ENCODE measurements at regions not wholly inside any gene's neighbourhood (a gene's known extent, or its start where the extent isn't known, plus 50 kb on each side); places are given as distances from the start of the nearest gene placed in this dataset.
"Not testable (repeated sequence)": the region's sequence is repeated elsewhere in the genome, so short reads cannot be mapped to it uniquely, and the experiment has no call there.

- DNase-seq (ENCODE audit: low read depth in 1 of 2, low spot score in 1 of 2), result no peak
These were observed 362.8 kb upstream of the FOXK1 start for GRCh38 chr7:4319280-4319679.

- no peak for DNase-seq (ENCODE audit: low read depth in 1 of 2, low spot score in 1 of 2)
These were observed 356.4 kb upstream of the FOXK1 start for GRCh38 chr7:4325732-4326131.

DNA sequence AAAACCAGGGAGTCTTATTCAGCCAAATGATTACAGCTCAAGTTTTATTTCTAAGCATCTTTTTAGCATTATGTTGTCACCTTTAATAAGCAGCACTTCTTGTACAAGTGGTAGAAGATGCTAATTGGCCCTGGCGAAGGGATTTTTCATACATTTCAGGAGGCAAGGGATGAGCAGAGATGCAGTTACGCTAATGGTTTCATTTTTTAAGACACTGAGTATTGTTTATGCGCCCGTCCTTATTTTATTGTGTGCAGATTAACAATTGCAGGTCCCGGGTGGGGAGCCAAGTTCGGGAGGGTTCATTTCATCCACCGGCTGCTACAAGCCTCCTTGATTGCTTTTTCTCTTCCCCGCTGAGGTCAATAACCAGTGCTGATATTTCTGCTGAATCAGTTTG, 350.4 kb upstream of the FOXK1 start:
- no peak for DNase-seq (ENCODE audit: low read depth in 1 of 2, low spot score in 1 of 2)

GRCh38 chr7:4338556-4338955, 343.5 kb upstream of the FOXK1 start:
- DNase-seq (ENCODE audit: low read depth in 1 of 2, low spot score in 1 of 2), result no peak

DNA sequence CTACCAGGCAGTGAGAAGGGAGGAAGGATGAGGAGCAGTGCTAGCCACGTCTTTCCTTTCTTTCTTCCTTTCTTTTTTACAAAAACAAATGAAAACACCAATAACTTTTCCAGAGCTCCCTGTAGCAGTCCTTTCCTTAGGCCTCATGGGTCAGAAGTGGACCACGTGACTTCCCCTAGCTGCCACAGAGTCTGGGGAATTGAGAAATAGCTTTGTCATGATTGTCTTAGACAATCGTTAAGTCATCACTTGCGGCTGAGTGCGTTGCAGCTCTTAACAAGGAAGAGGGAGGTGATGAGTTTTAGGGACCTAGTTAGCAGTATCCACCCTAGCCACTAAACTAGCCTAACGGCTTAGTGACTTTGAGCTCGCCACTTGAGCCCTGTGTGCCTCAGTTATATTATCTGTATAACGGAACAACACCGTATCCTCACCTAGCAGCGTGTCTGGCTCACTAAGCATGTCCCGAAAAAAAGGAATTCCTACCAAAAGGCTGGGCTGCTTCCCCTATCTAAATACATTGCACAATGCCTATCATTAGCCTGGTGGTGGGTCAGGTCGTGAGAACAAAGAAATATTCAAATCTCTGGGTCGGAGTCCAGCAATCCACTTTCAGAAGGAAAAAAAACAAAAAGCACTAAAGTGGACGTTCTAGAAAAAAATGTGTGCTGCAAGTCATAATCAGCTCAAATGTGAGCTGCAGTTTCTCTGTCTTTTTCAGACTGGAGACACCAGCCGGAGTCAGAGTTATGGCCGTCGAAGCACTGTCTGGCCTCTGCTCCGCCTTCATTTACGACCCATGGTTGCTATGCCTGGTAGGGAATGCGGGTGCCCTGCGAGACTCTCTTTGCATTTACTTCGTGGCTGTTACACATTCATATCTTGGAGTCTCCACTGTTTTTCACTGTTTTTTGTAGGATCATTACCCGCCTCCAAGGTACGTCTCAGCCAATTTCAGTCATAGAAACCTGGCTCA, 338.5 kb upstream of the FOXK1 start:
- no peak for DNase-seq (ENCODE audit: low read depth in 1 of 2, low spot score in 1 of 2)

DNA sequence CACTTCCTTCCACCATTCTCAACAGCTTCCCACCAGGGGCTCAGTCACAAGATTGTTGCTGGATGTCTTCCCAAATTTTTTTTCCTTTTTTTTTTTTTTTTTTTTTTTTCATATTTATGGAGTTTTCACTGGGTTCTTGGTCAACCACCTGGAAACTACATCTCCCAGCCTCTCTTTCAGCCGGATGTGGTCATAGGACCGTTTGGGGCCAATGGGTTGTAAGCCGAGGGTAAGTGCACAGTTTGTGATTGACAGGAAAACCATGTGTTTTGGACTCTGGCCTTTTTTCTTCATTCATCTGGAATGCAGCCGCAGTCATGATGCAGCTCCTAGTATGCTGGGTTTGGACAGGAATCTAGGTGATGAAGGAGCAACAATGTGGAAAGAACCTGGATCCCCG, 337.1 kb upstream of the FOXK1 start:
- DNase-seq (ENCODE audit: low read depth in 1 of 2, low spot score in 1 of 2), result no peak

DNA sequence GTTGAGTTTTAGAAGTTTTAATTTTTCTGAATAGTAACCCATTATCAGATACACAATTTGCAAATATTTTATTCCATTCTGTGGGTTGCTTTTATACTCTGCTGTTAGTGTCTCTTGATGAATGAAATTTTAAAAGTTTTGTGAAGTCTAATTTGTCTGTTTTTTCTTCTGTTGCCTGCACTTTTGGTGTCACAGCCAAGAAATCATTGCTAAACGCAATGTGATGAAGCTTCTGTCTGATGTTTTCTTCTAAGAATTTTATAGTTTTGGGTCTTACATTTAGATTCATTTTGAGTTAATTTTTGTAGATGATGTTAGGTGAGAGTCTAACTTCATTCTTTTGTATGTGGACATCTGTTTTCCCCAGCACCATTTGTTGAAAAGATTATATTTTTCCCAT, 330.0 kb upstream of the FOXK1 start:
- DNase-seq (ENCODE audit: low read depth in 1 of 2, low spot score in 1 of 2), result no peak

GRCh38 chr7:4361774-4362173, 320.3 kb upstream of the FOXK1 start:
- no peak for DNase-seq (ENCODE audit: low read depth in 1 of 2, low spot score in 1 of 2)

DNA sequence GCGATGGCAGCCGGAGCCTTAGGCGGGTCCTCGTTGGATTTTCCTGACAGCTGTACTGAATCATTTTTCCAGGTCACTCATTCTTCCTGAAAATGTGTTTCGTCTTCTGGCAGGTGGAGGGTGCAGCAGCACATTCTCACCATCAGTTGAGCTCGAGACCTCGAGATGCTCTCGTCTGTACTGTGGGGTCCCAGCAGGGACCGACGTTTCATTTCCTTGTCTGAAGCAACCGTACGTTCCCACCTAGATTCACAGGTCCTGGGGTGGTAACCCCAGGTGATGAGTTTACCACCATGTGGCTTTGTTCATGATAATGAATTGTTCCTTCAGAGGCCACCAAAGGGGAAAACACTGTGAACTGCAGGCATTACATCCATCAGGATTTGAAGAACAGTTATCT, 298.5 kb upstream of the FOXK1 start:
- no peak for DNase-seq (ENCODE audit: low read depth in 1 of 2, low spot score in 1 of 2)

DNA sequence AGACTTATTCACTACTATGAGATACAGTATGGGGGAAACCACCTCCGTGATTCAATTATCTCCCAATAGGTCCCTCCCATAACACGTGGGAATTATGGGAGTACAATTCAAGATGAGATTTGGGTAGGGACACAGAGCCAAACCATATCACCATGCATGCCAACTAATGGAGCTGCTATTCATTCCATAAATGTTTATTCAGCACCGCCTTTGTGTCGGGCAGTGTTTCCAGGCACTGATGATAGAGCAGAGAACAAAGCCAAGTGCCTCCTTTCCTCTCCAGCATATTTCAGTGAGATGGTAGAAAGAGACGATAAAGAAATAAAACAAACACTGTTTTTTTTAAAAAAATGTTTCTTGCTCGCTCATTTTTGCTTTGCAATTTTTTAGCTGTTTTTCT, 295.9 kb upstream of the FOXK1 start:
- DNase-seq (ENCODE audit: low read depth in 1 of 2, low spot score in 1 of 2), result no peak

- not testable (repeated sequence) for DNase-seq (ENCODE audit: low read depth in 1 of 2, low spot score in 1 of 2)
These were observed 291.0 kb upstream of the FOXK1 start for GRCh38 chr7:4391103-4391502.

- DNase-seq (ENCODE audit: low read depth in 1 of 2, low spot score in 1 of 2), result no peak
These were observed 287.4 kb upstream of the FOXK1 start for GRCh38 chr7:4394736-4395135.

GRCh38 chr7:4399121-4399520, 283.0 kb upstream of the FOXK1 start:
- no peak for DNase-seq (ENCODE audit: low read depth in 1 of 2, low spot score in 1 of 2)

DNA sequence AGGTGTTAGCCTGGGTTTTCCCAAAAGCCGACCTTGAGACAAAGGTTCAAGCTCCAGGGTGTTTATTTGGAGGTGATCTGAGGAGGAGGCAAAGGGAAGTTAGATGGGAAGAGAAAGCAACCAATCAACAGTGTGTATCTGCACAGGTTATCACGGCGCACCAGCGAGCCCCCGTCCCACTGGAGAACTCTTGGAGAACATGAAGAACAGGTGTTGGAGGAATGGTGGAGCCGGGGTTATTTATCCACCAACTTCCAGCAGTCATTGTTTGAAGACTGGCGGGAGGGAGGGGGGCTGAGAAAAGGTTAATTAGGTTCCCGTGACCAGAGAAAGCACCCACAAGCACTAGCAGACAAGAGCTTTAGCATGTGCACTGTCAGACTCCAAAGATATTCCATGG, 282.5 kb upstream of the FOXK1 start:
- no peak for DNase-seq (ENCODE audit: low read depth in 1 of 2, low spot score in 1 of 2)

DNA sequence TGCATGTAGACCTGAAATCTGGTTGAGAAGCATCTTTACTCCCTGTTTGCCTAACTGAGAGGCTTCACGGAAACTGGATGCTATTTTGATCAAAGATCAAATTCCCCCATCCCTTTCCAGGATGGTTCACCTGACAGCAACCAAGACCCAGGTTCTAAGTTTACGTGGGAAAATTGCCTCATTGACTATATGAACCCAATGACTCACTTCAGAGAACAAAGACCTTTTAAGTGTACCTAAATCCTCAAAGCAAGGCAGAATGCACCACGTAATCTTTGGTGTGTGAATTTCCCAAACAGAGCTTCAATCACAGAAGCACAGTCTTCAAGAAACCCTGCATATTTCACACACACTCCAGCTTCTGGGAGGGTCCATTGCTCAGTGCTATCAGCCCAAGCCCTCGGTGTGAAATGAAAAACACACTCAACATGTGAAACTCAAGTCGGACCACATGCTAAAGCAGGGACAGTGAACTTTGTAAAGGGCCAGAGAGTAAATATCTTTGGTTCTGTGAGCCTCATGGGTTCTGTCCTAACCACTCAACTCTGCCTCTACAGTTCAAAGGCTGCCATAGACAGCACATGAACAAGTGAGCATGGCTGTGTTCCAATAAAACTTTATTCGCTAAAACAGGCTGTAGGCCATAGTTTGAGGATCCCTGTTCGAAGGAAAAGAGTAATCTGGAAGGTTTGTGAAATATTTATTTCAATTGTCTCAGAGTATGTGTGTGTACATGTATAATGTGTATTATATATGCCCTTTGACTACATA, 275.6 kb upstream of the FOXK1 start:
- no peak for DNase-seq (ENCODE audit: low read depth in 1 of 2, low spot score in 1 of 2)

DNA sequence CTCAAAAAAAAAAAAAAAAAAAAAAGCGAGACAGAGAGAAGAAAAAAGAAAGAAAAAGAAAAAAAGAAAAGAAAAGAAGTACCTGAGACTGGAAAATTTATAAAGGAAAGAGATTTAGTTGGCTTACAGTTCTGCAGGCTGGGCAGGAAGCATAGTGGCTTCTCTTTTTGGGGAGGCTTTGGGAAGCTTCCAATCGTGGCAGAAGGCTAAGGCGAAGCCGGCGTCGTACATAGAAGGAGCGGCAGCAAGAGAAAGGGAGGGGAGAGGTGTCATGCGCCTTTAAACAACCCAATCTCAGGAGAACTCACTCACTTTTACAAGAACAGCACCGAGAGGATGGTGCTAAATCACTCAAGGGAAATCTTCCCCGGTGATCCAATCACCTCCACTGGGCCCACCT, 272.1 kb upstream of the FOXK1 start:
- no peak for DNase-seq (ENCODE audit: low read depth in 1 of 2, low spot score in 1 of 2)

DNA sequence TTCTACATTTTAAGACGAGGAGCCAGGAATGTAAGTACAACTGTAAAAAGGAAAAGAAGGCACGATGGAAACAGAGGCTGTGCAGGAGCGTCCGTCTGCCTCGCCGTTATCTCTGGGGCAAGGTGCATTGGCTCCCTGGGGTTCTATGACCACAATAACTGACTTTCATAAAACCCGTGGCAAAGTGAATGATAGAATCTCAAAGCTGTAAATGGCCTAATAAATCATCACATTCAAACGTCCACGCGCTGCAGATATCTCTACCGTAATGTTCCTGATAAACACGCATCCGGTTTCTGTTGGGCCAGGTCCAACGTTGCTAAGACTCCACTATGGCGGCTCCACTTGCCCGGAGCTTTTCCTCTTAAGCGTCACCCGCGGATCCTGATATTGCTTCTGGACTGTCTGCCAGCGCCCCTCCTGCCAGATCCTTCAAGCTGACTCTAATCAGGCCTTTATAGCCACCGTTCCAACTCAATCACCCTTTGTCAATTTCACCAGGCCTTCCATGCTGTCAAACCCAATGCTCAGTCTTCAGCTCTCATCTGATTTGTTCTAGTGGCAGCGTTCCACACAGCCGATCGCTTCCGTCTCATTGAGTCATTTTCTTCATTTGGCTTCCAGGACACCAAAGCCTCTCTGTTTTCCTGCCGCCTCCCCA, 265.6 kb upstream of the FOXK1 start:
- DNase-seq (ENCODE audit: low read depth in 1 of 2, low spot score in 1 of 2), result no peak

GRCh38 chr7:4428526-4428925, 253.6 kb upstream of the FOXK1 start:
- DNase-seq (ENCODE audit: low read depth in 1 of 2, low spot score in 1 of 2), result no peak

- DNase-seq (ENCODE audit: low read depth in 1 of 2, low spot score in 1 of 2), result no peak
These were observed 251.9 kb upstream of the FOXK1 start for GRCh38 chr7:4430227-4430626.

GRCh38 chr7:4434306-4434705, 247.8 kb upstream of the FOXK1 start:
- no peak for DNase-seq (ENCODE audit: low read depth in 1 of 2, low spot score in 1 of 2)

- no peak for DNase-seq (ENCODE audit: low read depth in 1 of 2, low spot score in 1 of 2)
These were observed 245.7 kb upstream of the FOXK1 start for GRCh38 chr7:4436361-4436895.

DNA sequence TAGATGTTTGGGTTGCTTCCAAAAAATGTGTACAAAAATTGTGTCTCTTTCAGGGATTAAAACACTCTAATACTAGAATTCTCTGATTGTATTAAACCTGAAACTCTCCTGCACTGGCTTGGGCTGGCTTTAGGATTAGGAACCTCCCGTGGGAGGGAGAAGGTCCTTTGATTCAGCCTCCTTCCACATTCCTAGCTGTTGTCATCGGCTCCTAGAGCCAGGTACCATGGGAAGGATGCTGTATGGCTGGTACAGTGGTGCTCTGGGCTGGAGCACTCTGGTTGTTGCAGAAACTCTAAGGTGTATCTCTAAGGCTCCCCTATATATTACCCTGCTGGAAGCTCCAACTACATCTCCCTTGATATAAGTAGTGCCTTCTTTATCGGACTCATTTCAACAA, 245.2 kb upstream of the FOXK1 start:
- no peak for DNase-seq (ENCODE audit: low read depth in 1 of 2, low spot score in 1 of 2)

All from activated CD4-positive, alpha-beta T cell treated with anti-CD3 and anti-CD28 coated beads, Interleukin-2, amount 50 U/mL, for 24 hours (primary cell).